ENCODE measurements at regions not wholly inside any gene's neighbourhood (a gene's known extent, or its start where the extent isn't known, plus 50 kb on each side); places are given as distances from the start of the nearest gene placed in this dataset.

GRCh38 chr21:41600961-41601572 lies 93.1 kb upstream of the TMPRSS2 start:
- no peaks in the 10 kb centered on the region for H3K27me3 ChIP-seq
- H3K4me1 ChIP-seq (ENCODE audit: low read depth) = no peaks in the 10 kb centered on the region
- H3K27ac ChIP-seq = no peak overlapping the region
- TF ChIP-seq CTCF (IDR thresholded peaks at IDR 0.05; ENCODE audit: low read depth, low read length) = no peak
- no peaks in the 10 kb centered on the region for H3K36me3 ChIP-seq
- DNase-seq (ENCODE audit: low read depth in 1 of 2, low spot score in 1 of 2) = no peak
- no peaks in the 10 kb centered on the region for H3K9me3 ChIP-seq (ENCODE audit: low read depth)
- H3K4me3 ChIP-seq = no peak overlapping the region

DNA sequence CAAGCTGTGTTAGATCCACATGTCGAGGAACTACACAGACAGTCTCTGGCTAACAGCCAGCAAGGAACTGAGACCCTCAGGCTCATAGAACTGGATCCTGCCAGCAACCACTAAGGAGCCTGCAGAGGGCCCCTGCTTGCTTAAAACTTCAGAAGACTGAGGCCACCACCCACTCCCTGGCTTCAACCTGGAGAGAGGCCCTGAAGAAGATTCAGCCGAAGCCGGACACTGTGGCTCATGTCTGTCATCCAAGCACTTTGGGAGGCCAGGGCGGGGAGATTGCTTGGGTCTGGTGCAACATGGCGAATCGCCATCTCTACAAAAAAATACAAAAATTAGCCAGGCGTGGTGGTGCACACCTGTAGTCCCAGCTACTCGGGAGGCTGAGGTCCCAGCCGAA lies 92.6 kb upstream of the TMPRSS2 start:
- TF ChIP-seq CTCF (IDR thresholded peaks at IDR 0.05; ENCODE audit: low read depth, low read length) = no peak
- Histone ChIP-seq H3K4me3 (no peak overlapping the region), H3K9me3 (ENCODE audit: low read depth) (no peaks in the 10 kb centered on the region), H3K36me3 (no peaks in the 10 kb centered on the region), H3K4me1 (ENCODE audit: low read depth) (no peaks in the 10 kb centered on the region), H3K27me3 (no peaks in the 10 kb centered on the region), H3K27ac (no peak overlapping the region)
- DNase-seq (ENCODE audit: low read depth in 1 of 2, low spot score in 1 of 2) = no peak

DNA sequence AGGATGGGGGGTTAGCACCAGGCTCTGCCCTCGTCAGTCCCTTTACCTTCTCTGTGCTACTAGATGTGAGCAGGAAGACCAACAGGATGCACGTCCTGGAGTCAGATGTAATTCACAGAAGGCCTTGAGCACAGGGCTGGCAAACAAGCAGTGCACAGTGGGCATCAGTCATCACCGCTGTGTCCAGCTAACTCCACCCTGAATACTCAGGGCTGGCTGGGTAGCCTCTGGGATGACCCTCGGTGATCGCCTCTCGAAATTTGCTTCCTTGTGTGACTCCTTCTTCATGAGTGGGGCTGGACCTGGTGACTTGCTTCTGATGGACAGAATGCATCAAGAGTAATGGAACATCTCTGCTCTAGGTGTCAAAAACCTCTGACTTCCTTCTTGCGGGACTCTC lies 92.2 kb upstream of the TMPRSS2 start:
- Histone ChIP-seq H3K4me3 (no peak overlapping the region), H3K36me3 (no peaks in the 10 kb centered on the region), H3K27me3 (no peaks in the 10 kb centered on the region), H3K4me1 (ENCODE audit: low read depth) (no peaks in the 10 kb centered on the region), H3K9me3 (ENCODE audit: low read depth) (no peaks in the 10 kb centered on the region), H3K27ac (no peak overlapping the region)
- TF ChIP-seq CTCF (IDR thresholded peaks at IDR 0.05; ENCODE audit: low read depth, low read length) = no peak
- DNase-seq (ENCODE audit: low read depth in 1 of 2, low spot score in 1 of 2) = no peak

DNA sequence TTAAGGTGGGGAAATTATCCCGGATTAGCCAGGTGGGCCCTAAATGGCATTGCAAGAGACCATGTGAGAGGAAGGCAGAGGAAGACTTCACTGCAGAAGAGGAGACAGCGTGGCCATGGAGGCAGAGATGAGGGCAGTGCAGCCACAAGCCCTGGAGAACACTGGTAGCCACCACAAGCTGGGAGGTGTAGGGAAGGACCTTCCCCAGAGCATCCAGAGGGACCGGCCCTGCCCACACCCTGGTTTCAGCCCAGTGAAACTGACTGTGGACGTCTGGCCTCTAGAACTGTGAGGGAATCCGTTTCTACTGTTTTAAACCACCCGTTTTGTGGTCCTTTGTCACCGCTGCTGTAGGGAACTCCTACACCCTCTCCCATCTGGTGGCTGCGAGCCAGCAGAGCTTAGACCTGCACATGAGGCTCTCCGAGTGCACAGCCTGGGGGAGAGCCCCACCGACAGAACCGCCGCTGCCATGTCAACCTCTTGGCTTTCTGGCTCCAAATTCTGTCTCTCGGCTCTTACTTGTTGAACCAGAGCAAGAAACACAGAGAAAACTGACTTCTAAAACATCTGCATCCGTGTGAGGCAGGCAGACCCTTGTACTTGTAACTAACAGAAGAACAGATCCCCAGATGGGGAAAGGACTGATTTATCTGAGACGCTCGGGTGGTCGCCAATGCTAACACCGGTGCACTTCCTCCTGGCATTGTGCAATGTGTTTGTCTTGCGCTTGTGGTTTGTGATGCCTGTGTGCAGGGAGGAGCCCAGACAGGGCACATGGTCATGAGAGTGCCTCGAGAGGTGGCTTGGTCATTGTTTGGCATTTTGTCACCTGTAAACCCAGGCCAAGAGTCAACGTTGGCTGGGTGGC lies 90.8 kb upstream of the TMPRSS2 start:
- no peak for TF ChIP-seq CTCF (IDR thresholded peaks at IDR 0.05; ENCODE audit: low read depth, low read length)

GRCh38 chr21:41597811-41598231 lies 89.9 kb upstream of the TMPRSS2 start:
- Histone ChIP-seq H3K4me3 (no peak overlapping the region), H3K36me3 (no peaks in the 10 kb centered on the region), H3K9me3 (ENCODE audit: low read depth) (no peaks in the 10 kb centered on the region), H3K27me3 (no peaks in the 10 kb centered on the region), H3K27ac (no peak overlapping the region), H3K4me1 (ENCODE audit: low read depth) (no peaks in the 10 kb centered on the region)
- no peak for DNase-seq (ENCODE audit: low read depth in 1 of 2, low spot score in 1 of 2)
- no peak for TF ChIP-seq CTCF (IDR thresholded peaks at IDR 0.05; ENCODE audit: low read depth, low read length)

More for the DNA sequence above, 90.8 kb upstream of the TMPRSS2 start:
- no peak overlapping the region for H3K27ac ChIP-seq
- H3K9me3 ChIP-seq (ENCODE audit: low read depth) = no peaks in the 10 kb centered on the region
- DNase-seq (ENCODE audit: low read depth in 1 of 2, low spot score in 1 of 2) = peak in 1 of 2 donors; percentile 16
- H3K4me3 ChIP-seq = no peak overlapping the region
- no peaks in the 10 kb centered on the region for H3K4me1 ChIP-seq (ENCODE audit: low read depth)
- H3K36me3 ChIP-seq = no peaks in the 10 kb centered on the region
- H3K27me3 ChIP-seq = no peaks in the 10 kb centered on the region

Measured in cardiac muscle cell (in vitro differentiated cells and primary cell).